NCI-H345 (cell line): ENCODE measurements at regions not wholly inside any gene's neighbourhood (a gene's known extent, or its start where the extent isn't known, plus 50 kb on each side); places are given as distances from the start of the nearest gene placed in this dataset.

ENCODE experiments used
- DNase-seq: peaks from one replicate; lab custom pipeline; 2025; lab: John Stamatoyannopoulos, UW

DNA sequence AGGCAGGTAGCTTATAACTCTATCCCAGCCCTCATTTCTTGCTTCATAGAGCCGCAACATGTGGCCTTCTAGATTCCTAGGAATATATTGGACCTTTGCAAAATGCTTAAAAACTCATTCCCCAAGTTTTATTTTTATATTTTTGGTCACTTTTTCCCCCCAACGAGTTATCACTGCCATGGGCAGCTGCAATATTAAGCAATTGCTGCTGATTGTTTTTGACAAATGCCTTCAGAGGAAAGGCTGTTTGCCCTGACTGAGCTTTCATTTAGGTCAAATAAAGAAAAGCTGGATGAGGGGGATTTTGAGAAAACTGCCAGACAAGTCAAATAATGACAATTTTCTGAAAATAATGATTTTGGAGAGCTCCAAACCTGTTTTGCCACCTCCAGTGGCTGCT is 976.9 kb upstream of the MBL2 start:
- DNase-seq, result no peak

DNA sequence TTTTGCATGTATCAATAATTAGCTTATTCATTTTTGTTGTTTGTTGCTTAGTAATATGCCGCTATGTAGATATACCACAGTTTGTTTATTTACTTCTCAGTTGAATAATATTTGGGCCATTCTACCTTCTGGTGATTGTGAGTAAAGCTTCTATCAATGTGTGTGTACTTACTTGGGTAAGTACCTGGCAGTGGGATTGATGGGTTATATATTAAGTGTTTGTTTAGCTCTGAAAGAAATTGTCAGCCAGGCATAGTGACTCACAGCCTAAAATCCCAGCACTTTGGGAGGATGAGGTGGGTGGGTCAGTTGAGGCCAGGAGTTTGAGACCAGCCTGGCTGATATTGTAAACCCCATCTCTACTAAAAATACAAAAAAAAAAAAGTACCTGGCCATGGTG is 975.7 kb upstream of the MBL2 start:
- no peak for DNase-seq

DNA sequence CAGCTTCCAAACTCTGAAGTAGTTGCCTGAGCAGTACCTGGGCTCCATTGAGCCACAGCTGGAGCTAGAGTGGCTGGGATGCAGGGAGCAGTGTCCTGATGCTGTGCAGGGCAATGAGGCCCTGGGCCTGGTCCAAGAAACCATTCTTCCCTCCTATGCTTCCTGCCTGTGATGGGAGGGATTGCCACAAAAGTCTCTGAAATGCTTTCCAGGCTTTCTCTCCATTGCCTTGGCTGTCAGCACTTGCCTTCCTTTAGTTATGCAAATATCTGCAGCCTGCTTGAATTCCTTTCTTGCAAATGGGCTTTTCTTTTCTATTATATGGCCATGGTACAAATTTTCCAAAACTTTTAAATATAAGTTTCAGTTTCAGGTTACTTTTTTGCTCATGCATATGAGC is 972.2 kb upstream of the MBL2 start:
- no peak for DNase-seq

DNA sequence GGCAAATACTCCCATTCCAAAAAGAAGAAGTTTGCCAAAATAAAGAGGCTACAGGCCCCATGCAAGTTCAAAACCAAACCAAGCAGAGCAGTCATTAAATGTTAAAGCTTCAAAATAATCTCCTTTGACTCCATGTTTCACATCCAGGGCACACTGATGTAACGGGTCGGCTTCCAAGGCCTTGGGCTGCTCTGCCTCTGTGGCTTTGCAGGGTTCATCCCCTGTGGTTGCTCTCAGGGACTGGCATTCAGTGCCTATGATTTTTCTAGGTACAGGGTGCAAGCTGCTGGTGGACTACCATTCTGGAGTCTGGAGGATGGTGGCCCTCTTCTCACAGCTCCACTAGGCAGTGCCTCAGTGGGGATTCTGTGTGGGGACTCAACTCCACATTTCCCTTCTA is 971.6 kb upstream of the MBL2 start:
- DNase-seq, result no peak

DNA sequence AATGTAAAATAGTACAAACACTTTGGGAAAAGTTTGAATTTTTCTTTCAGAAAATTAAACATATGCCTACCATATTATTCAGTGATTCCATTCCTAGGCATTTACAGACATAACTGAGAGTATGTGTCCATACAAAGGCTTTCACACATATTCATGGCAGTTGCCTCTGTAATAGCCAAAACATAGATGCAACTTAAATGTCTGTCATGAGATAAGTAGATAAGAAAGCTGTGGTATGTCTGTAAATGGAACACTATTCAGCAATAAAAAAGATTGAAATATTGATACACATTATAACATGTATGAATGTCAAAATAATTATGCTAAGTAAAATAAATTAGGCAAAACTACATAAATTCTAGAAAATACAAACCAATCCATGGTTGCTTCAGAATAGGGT is 964.5 kb upstream of the MBL2 start:
- DNase-seq, result no peak

GRCh38 chr10:53726921-53727320 is 954.3 kb upstream of the MBL2 start:
- no peak for DNase-seq

- no peak for DNase-seq
Measured at GRCh38 chr10:53724581-53724980, 952.0 kb upstream of the MBL2 start.

GRCh38 chr10:53719658-53720057 is 947.1 kb upstream of the MBL2 start:
- no peak for DNase-seq

DNA sequence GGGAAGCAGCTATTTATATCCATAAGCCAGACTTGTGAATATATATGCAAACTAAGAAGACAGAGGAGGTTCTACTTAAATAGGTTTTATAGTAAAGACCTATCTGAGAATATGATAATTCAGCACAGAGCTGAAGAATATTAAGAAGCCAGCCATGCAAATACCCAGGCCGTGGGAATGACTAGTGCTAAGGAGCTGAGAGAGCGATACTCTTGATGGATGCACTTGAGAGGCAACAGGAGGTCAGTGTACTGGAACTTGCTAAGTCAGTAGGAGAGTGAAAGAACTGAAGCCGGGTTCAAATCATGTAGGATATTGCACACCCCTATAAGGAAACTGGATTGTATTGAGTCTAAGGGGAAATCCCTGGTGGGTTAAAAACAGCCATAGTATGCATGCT is 943.6 kb upstream of the MBL2 start:
- no peak for DNase-seq

- no peak for DNase-seq
Measured at GRCh38 chr10:53713431-53713830, 940.8 kb upstream of the MBL2 start.

DNA sequence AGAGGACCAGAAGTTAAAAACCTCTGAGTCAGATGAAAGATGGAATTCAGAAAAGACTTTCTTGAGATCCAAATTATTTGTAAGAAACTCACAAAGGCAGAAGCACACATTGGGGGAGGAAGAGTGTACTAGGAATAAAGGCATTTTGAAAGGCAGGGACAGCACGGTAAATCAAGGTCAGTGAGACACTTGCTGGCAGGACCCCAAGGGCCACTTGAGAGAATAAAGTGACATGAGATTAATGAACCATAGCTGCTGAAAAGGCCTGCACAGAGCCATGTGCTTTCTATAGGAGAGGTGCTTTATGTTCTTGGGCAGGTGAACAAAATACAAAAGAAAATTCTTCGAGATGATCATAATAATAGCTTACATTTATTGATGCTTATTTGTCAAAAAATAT is 929.9 kb upstream of the MBL2 start:
- peak; percentile 21 for DNase-seq

DNA sequence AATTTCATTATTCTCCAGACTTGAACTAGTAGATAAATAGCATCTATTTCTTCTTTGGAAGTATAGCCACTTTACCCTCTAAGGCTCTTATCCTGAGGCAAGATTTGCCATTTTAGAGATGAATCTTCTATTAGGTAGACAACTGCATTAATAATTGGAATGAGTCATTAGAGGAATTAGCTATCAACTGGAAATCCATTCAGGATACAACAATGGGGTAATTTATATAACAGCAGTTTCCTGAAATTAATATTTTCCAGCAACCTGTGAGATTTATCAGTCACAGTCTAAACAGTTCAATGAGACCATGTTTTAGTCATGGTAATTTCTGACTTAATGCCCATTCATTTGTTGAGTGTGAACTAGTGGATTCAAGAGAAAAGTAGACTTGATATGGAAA is 928.6 kb upstream of the MBL2 start:
- DNase-seq, result no peak

- DNase-seq, result no peak
Measured at GRCh38 chr10:53700278-53700677, 927.7 kb upstream of the MBL2 start.

GRCh38 chr10:53699684-53700083 is 927.1 kb upstream of the MBL2 start:
- no peak for DNase-seq

GRCh38 chr10:53699231-53699630 is 926.6 kb upstream of the MBL2 start:
- no peak for DNase-seq

- DNase-seq, result no peak
Measured at GRCh38 chr10:53697038-53697437, 924.5 kb upstream of the MBL2 start.

DNA sequence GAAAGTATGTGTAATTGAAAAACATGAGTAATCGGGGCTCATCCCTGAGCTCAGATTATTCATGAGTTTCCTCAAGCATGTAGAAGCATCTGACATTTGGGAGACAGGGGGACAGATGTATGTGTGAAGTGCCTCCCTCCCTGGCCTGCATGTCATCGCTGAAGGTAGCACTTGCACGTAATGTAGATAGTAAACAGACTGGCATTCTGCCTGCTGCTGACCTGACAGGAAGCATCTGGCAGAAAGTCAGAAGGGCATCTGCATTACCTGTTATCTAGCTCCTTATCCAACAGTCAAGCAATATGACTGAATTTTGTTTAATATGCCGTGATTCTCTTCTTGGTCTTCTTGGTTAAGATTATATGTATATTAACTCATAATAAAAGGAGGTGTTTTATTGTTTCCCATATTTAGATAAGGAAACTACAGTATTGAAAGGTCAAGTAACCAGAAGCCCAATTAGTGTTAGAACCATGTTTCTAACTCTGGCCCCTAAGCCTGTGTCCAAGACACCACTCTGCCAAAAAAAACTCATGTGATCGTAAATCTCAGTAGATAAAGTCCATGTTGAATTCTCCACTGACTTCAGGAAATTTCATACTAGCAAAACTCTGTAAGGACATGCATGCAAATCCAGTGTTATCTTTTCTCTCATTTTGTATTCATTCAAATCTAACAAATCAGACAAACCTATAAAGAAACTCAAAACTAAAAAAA is 918.1 kb upstream of the MBL2 start:
- peak; percentile 19 for DNase-seq

- no peak for DNase-seq
Measured at GRCh38 chr10:53687800-53688199, 915.2 kb upstream of the MBL2 start.

- no peak for DNase-seq
Measured at GRCh38 chr10:53682885-53683284, 910.3 kb upstream of the MBL2 start.

- no peak for DNase-seq
Measured at GRCh38 chr10:53682458-53682857, 909.9 kb upstream of the MBL2 start.

DNA sequence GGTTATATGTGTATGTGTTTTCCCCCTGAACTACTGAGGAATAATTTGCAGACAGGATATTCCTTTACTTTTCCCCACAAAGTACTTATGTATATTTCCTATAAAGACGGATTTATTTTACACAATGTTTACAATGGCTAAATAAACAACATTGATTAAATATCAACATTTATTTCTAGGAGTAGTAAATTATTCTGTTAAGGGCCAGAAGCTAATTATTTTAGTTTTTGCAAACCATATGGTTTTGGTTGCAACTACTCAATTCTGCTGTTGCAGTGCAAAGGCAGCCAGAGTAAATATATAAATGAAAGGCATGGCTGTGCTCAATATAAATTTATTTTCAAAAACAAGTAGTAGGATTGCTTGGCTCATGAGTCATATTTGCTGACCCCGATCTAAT is 907.1 kb upstream of the MBL2 start:
- DNase-seq, result no peak

GRCh38 chr10:53675177-53675576 is 902.6 kb upstream of the MBL2 start:
- no peak for DNase-seq

DNA sequence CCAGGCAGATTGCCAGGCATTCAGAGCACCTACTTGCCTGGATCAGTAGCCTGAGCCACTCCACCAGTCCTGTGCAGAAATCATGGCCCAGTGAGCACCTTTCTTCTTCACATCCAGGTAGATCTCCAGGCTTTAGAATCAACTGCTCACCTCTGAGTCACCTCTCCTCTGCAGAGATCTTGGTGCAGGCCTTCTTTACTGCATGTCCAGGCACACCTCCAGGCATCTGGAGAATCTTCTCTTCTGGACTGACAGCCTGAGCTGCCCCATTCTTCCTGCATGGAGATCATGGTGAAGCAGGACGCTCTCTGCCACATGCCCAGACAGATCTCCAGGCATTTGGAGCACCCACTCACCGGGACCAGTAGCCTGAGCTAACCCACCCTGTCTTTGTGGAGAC is 894.5 kb upstream of the MBL2 start:
- no peak for DNase-seq

DNA sequence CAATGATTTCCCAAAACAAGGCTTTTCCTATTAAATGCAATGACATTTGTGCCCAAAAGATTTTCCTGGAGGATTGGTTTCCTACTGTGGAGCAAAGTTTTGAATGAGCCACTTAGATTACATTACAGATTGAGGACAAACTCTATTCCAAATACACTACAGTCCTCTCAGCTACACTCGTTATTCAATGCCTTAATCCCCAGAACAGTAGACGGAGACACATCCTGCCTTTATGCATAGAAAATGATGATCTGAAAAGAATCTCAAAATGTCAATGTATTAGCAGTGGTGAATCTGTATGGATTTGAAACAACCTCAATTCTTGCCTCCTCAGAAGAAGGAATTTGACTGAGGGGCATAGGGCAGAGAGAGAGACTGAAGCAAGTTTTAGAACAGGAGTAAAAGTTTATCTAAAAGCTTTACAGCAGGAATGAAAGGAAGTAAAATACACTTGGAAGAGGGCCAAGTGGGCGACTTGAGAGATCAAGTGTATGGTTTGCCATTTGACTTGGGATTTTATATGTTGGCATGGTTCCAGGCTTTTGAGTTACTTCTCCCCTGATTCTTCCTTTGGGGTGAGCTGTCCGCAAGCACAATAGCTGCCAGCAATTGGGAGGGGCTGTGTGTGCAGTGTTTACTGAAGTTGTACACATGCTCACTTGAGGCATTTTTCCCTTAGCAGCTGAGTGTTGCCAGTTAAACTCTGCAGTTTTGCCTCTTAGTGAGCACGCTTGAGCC is 891.9 kb upstream of the MBL2 start:
- DNase-seq, result peak; percentile 64
